SH-SY5Y (cell line): ENCODE measurements at regions not wholly inside any gene's neighbourhood (a gene's known extent, or its start where the extent isn't known, plus 50 kb on each side); places are given as distances from the start of the nearest gene placed in this dataset.

Source experiments
- GATA2 ChIP-seq: IDR thresholded peaks from 2 replicates; pipeline ENCODE4 v1.6.1; 2011; ENCODE audit warnings: mild to moderate bottlenecking, low read depth, low read length
- GATA3 ChIP-seq: IDR thresholded peaks from 2 replicates; pipeline ENCODE4 v1.6.1; 2011; ENCODE audit warnings: low read depth, mild to moderate bottlenecking, low read length, moderate library complexity

DNA sequence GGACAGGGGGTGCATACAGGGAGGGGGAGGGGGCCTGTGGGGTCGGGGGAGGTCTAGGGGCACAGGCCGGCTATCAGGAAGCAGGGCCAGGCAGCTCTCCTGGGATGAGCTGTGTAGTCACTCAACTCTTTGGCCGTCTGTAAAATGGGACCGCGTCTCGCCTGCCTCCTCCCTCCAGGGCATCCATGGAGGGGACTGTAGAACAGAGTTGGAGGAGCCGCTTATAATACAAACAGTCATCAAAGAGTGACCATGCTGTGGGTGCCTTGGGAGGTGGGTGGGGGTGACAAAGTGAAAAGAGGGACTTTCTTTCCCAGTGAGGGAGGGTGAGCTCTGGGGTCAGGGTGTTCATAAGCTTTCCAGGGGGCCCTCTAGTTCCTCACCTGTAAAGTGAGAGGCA lies 169.6 kb upstream of the HAAO start:
- no peak for TF ChIP-seq GATA3
- no peak for TF ChIP-seq GATA2
